Ectodermal cell (in vitro differentiated cells): ENCODE measurements at regions not wholly inside any gene's neighbourhood (a gene's known extent, or its start where the extent isn't known, plus 50 kb on each side); places are given as distances from the start of the nearest gene placed in this dataset.
"Not testable (repeated sequence)": the region's sequence is repeated elsewhere in the genome, so short reads cannot be mapped to it uniquely, and the experiment has no call there.

ENCODE experiments used
- H3K27ac ChIP-seq: 2 replicates; pipeline ENCODE4 v1.7.0; 2013; ENCODE audit warnings: mild to moderate bottlenecking, low read depth, low read length; ENCODE audit not compliant: insufficient read depth, poor library complexity, severe bottlenecking
- H3K27me3 ChIP-seq: 2 replicates; pipeline ENCODE4 v1.7.0; 2013; ENCODE audit warnings: mild to moderate bottlenecking, low read length; ENCODE audit not compliant: insufficient read depth, control insufficient read depth, poor library complexity, severe bottlenecking
- H3K36me3 ChIP-seq: one replicate; pipeline ENCODE4 v1.7.0; 2013; ENCODE audit warnings: low read length; ENCODE audit not compliant: control insufficient read depth, insufficient read depth
- H3K4me1 ChIP-seq: one replicate; pipeline ENCODE4 v1.7.0; 2013; ENCODE audit warnings: low read length; ENCODE audit not compliant: control insufficient read depth, insufficient read depth
- H3K4me3 ChIP-seq: 2 replicates; pipeline ENCODE4 v1.7.0; 2013; ENCODE audit warnings: low read depth, low read length, control low read depth; ENCODE audit not compliant: insufficient read depth
- H3K9me3 ChIP-seq: 2 replicates; pipeline ENCODE4 v1.7.0; 2013; ENCODE audit warnings: mild to moderate bottlenecking, low read length, moderate library complexity; ENCODE audit not compliant: control insufficient read depth
- WGBS, 2 experiments: methylation state at CpG; one replicate each; pipeline ENCODE4 v1.1.7; 2013; ENCODE audit warnings: missing lambda C conversion rate in 2 of 2; 5-methylcytosine and 5-hydroxymethylcytosine counted together

DNA sequence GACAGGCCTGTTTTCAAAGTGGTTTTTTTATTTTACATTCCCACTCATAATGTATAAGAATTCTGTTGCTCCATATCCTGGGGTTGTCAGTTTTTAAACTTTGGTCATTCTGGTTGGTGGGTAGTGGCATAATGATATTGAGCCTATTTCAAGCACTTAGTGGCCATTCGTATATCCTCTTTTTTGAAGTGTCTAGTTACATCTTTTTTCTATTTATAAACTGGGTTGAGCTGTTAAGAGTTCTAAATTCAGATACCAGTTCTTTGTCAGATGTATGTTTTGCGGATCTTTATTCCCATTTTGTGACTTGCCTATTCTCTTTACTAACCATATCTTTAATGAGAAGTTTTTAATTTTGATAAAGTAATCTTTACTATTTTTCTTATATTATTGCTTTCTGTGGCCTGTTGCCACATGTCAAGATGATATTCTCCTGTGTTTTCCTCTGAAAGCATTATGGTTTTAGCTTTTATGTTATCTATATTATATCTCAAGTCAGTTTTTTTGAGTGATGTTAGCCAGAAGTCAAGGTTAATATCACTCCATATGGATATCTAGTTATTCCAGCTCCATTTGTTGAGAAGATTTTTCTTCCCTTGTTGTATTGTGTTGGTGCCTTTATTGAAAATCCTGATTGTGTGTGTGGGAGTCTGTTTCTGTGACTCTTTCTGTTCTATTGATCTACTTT is 110.9 kb downstream of the FHIP1A start:
- 92 to 100% methylated on average over 1 of the region's 2 CpGs for WGBS, 2 experiments

DNA sequence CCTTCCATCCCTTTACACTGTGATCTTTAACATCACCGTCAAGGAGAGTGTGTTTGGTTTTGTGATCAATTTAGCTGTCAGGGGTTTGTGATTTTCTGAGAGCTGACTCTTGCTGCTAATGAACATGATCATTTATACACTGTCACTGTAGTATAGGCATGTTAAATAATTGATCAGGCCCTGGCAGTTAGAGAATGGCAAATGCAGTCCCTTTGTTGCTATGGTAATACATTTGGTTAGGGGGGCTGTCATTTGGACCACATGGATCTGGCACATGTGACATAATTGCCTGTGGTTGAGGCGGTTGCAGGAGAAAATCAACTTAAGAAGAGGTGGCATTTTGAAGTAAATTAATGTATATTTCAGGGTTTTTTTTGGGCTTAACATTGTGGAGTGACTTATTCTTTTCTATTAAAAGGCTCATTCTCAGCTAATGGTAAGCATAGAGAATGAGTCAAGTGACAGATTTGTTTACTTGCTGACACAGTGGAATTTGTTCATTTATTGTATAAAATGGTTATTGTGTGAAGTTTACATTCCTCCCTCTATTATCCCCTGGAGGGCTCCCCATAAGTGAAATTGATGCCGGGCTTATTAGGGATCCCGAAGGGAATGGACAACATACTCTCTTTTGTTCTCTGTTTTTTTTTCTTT is 114.0 kb downstream of the FHIP1A start:
- Histone ChIP-seq H3K4me1 (peaks cover 14% of the 10 kb centered on the region), H3K4me3 (no peak overlapping the region), H3K9me3 (no peaks in the 10 kb centered on the region), H3K27ac (no peak overlapping the region), H3K36me3 (no peaks in the 10 kb centered on the region), H3K27me3 (no peaks in the 10 kb centered on the region)
- WGBS, 2 experiments, result 71 to 81% methylated on average over 1 to 2 of the region's 4 CpGs

More for the DNA sequence above, 110.9 kb downstream of the FHIP1A start:
- Histone ChIP-seq H3K27ac (no peak overlapping the region), H3K36me3 (no peaks in the 10 kb centered on the region), H3K27me3 (no peaks in the 10 kb centered on the region), H3K4me1 (peaks cover 13% of the 10 kb centered on the region), H3K4me3 (no peak overlapping the region), H3K9me3 (no peaks in the 10 kb centered on the region)

DNA sequence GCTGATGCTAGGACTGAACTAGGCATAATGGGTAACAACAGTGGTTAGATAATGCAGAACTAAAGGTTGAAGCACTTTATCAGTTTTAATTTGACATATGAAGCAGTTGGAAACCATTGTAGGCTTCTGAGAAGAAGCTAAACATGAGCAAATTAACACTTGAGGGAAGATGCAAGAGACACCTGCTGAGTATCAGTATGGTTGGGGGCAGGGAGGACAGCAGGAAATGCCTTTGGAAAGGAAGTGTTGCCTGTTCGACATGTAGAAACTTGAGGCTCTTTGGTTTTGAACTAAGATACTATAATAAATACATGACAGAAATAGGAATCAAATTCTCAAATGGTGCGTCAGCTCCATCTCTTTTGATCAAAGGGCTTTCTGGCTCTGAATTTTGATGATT is 115.6 kb downstream of the FHIP1A start:
- H3K4me3 ChIP-seq, result no peak overlapping the region
- 60% methylated on average over 2 of the region's 2 CpGs; no CpG with 5 or more reads in 1 of the 2 experiments for WGBS, 2 experiments
- no peaks in the 10 kb centered on the region for H3K9me3 ChIP-seq
- no peaks in the 10 kb centered on the region for H3K36me3 ChIP-seq
- no peaks in the 10 kb centered on the region for H3K27me3 ChIP-seq
- H3K4me1 ChIP-seq, result peaks cover 14% of the 10 kb centered on the region
- no peak overlapping the region for H3K27ac ChIP-seq

DNA sequence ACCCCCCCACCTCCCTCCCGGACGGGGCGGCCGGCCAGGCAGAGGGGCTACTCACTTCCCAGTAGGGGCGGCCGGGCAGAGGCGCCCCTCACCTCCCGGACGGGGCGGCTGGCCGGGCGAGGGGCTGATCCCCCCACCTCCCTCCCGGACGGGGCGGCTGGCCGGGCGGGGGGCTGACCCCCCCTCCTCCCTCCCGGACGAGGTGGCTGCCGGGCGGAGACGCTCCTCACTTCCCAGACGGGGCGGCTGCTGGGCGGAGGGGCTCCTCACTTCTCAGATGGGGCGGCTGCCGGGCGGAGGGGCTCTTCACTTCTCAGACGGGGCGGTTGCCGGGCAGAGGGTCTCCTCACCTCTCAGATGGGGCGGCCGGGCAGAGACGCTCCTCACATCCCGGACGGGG is 117.5 kb downstream of the FHIP1A start:
- 94 to 97% methylated on average over 35 to 36 of the region's 36 CpGs for WGBS, 2 experiments
- H3K4me3 ChIP-seq, result not testable (repeated sequence)

DNA sequence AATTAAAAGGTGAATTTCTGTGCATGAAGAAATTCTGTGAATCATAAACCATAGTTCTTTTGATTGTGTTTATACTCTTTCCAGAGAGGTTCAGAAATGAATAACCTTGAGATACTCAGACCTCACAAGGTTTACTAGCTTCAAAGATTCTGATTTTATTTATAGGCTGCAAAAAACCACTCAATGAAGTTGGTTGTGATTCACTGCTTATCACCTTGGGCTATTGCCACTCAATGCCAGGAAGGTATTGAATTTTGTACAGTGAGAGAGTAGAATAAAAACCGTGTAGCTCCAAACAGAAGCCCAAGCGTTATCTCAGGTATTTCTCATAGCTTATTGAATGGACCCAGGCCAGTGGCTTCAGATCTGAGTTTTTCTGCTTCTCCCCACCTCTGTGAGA is 118.7 kb downstream of the FHIP1A start:
- peaks cover 11% of the 10 kb centered on the region for H3K4me1 ChIP-seq
- H3K27ac ChIP-seq, result no peak overlapping the region
- H3K27me3 ChIP-seq, result no peaks in the 10 kb centered on the region
- no peak overlapping the region for H3K4me3 ChIP-seq
- no peaks in the 10 kb centered on the region for H3K9me3 ChIP-seq
- WGBS, 2 experiments, result 93 to 98% methylated on average over 2 of the region's 2 CpGs
- H3K36me3 ChIP-seq, result no peaks in the 10 kb centered on the region

More for the DNA sequence above, 117.5 kb downstream of the FHIP1A start:
- peaks cover 14% of the 10 kb centered on the region for H3K4me1 ChIP-seq
- H3K36me3 ChIP-seq, H3K27ac ChIP-seq, H3K27me3 ChIP-seq, H3K9me3 ChIP-seq: not testable (repeated sequence)

DNA sequence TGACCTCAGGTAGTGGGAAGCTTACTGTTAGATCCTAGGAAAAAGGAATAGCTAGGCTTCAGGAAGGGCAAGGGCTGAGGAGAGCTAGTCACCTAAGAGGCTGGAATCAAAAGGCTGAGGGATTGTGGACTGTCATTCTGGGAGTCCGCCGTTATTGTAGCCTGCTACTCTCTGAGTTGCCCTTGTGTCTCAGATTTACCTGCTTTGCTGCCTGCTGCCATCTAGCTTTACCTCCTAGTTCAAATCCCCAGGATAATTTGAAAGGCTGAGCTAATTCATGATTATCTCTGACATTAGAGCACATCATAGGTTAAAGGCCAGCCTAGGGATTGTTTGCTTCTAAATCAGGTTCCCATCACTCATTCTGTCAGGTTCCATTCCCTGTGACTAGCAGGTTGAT is 120.2 kb downstream of the FHIP1A start:
- Histone ChIP-seq H3K4me3 (no peak overlapping the region), H3K9me3 (no peaks in the 10 kb centered on the region), H3K36me3 (no peaks in the 10 kb centered on the region), H3K4me1 (peaks cover 6% of the 10 kb centered on the region), H3K27me3 (no peaks in the 10 kb centered on the region), H3K27ac (no peak overlapping the region)
- 87 to 90% methylated on average over 2 of the region's 2 CpGs for whole genome bisulfite sequencing, 2 experiments

DNA sequence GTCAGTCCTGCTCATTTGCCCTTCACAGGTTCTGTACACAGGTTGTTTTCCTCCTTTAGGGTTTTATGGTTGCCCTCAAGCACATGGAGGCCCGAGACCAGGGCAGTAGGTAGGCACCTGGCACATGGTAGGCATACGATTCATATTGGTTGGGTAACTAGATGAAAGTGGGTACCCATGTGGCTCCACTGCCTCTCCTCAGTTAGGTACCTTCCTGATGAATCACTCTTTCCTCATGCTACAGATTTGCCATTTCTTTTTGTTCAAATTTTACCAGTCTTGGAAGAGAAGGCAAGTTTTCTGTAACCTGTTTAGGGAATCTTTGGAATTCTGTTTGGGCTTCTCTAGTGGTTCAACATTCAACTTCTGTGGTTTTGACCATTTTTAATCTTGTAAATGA is 121.3 kb downstream of the FHIP1A start:
- Histone ChIP-seq H3K36me3 (no peaks in the 10 kb centered on the region), H3K4me1 (no peaks in the 10 kb centered on the region)
- 96 to 97% methylated on average over 2 of the region's 2 CpGs for WGBS, 2 experiments

DNA sequence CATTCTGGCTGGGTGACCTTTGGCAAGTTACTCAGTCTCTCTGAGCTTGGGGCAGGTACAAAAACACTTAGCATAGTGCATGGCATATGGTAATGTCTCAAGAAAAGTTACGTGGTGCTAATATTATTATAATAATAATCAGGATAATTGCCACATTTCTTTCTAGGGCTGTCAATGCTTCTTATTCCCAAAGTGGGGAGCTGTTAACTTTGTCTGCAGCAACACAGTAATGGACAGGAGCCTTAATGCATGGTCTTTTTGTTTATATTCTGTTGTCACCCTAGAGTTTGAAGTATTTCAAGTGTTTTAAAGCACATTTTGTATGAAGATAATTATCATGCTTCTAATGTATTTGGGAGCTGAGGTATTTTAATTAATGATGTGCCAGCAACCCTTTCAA is 121.8 kb downstream of the FHIP1A start:
- Histone ChIP-seq H3K4me3 (no peak overlapping the region), H3K27ac (no peak overlapping the region), H3K27me3 (no peaks in the 10 kb centered on the region), H3K36me3 (no peaks in the 10 kb centered on the region), H3K9me3 (no peaks in the 10 kb centered on the region), H3K4me1 (no peaks in the 10 kb centered on the region)
- WGBS, 2 experiments, result 100% methylated on average over 1 of the region's 1 CpG; no CpG with 5 or more reads in 1 of the 2 experiments

More for the DNA sequence above, 121.3 kb downstream of the FHIP1A start:
- Histone ChIP-seq H3K4me3 (no peak overlapping the region), H3K9me3 (no peaks in the 10 kb centered on the region), H3K27ac (no peak overlapping the region), H3K27me3 (no peaks in the 10 kb centered on the region)

DNA sequence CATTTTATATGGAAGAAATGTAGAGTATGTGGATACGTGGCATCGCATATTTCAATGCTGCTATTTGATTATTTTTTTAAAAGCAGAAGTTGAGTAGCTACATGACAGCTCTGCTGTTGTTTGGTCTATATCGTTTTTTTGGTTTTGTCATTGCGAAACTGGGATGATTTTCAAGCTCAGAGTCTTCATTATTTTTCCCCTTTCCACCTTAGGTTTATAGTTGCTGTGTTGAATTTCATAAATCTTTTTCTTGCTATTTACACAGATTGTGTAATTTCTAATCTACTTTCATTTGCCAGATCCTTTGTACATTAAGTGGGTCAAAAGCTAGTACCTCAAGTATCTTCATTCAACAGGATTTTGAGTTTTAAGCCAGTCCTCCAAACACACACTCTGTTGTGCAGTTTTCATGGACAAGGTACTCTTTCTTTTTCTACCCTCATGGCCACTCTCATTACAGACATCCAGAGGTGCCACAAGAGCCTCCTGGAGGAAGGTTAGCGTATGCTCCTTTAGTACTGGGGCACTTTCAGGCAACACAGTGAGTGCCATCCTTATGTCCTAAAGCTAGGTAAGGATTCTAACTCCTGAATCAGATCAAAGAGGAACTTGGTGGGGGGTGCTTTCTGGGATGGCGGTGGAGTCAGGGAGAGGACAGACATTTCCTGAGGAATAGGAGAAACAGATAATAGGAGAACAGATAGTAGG is 123.2 kb downstream of the FHIP1A start:
- Histone ChIP-seq H3K27ac (no peak overlapping the region), H3K27me3 (no peaks in the 10 kb centered on the region), H3K36me3 (no peaks in the 10 kb centered on the region), H3K4me1 (no peaks in the 10 kb centered on the region), H3K9me3 (no peaks in the 10 kb centered on the region), H3K4me3 (no peak overlapping the region)
- 87% methylated on average over 6 of the region's 6 CpGs for WGBS, 2 experiments

DNA sequence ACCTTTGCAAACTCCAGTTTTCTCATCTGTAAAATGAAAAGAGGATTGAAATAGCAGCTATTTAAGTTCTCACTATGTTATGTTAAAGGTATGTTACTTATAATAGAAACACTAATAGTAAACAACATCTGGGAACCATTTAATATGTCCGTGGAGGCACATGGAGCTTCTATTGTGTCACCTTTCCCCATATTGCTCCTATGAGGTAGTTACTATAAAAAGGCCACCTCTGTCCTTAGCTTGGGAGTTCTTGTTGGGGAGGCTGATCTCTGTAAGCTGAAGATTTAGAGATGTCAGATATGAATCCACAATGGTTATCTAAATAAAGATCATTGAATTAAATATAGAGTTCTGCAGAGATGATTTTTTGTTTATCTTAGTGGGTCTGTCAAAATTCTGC is 125.2 kb downstream of the FHIP1A start:
- H3K36me3 ChIP-seq, result no peaks in the 10 kb centered on the region
- H3K27me3 ChIP-seq, result no peaks in the 10 kb centered on the region
- no peak overlapping the region for H3K4me3 ChIP-seq
- 44% methylated on average over 1 of the region's 1 CpG; no CpG with 5 or more reads in 1 of the 2 experiments for WGBS, 2 experiments
- H3K27ac ChIP-seq, result no peak overlapping the region
- H3K9me3 ChIP-seq, result no peaks in the 10 kb centered on the region
- H3K4me1 ChIP-seq, result no peaks in the 10 kb centered on the region
